SK-N-SH treated with all-trans-retinoic acid at 6 μM for 48 hours (cell line): ENCODE measurements at regions not wholly inside any gene's neighbourhood (a gene's known extent, or its start where the extent isn't known, plus 50 kb on each side); places are given as distances from the start of the nearest gene placed in this dataset.

Source experiments
- BACH2 ChIP-seq: fragments of 250-450 bp; sonication (Bioruptor Pico); IDR thresholded peaks from 2 replicates; pipeline ENCODE4 v1.9.0; 2021; ENCODE audit warnings: mild to moderate bottlenecking, borderline replicate concordance
- CREB5 ChIP-seq: fragments of 250-450 bp; sonication (Bioruptor Pico); IDR thresholded peaks from 2 replicates; pipeline ENCODE4 v1.5.1; 2020; ENCODE audit warnings: low read depth, mild to moderate bottlenecking, moderate library complexity
- CSDC2 ChIP-seq: fragments of 250-450 bp; sonication (Bioruptor Pico); IDR thresholded peaks from 2 replicates; pipeline ENCODE4 v1.5.0; 2020; ENCODE audit warnings: mild to moderate bottlenecking, moderate library complexity
- CSRNP3 ChIP-seq: fragments of 250-450 bp; sonication (Bioruptor Pico); IDR thresholded peaks from 2 replicates; pipeline ENCODE4 v1.5.1; 2021; ENCODE audit warnings: mild to moderate bottlenecking, moderate library complexity
- ISL1 ChIP-seq: fragments of 250-450 bp; sonication (Bioruptor Pico); IDR thresholded peaks from 2 replicates; pipeline ENCODE4 v2.1.2; 2022; ENCODE audit warnings: mild to moderate bottlenecking, moderate library complexity
- PATZ1 ChIP-seq: fragments of 250-450 bp; sonication (Bioruptor Pico); IDR thresholded peaks from 2 replicates; pipeline ENCODE4 v1.8.0; 2020; ENCODE audit warnings: mild to moderate bottlenecking, moderate library complexity, borderline replicate concordance
- PPARA ChIP-seq: fragments of 250-450 bp; sonication (Bioruptor Pico); IDR thresholded peaks from 2 replicates; pipeline ENCODE4 v1.5.0; 2020; ENCODE audit warnings: mild to moderate bottlenecking, borderline replicate concordance
- TCF4 ChIP-seq: fragments of 250-450 bp; sonication (Bioruptor Pico); IDR thresholded peaks from 2 replicates; pipeline ENCODE4 v1.8.0; 2021; ENCODE audit warnings: mild to moderate bottlenecking, moderate library complexity, borderline replicate concordance
- TSHZ2 ChIP-seq: fragments of 250-450 bp; sonication (Bioruptor Pico); IDR thresholded peaks from 2 replicates; pipeline ENCODE4 v1.5.0; 2020; ENCODE audit warnings: mild to moderate bottlenecking, moderate library complexity
- ZC3H10 ChIP-seq: fragments of 250-450 bp; sonication (Bioruptor Pico); IDR thresholded peaks from 2 replicates; pipeline ENCODE4 v1.5.1; 2021; ENCODE audit warnings: mild to moderate bottlenecking, moderate library complexity
- ZFP3 ChIP-seq: fragments of 250-450 bp; sonication (Bioruptor Pico); IDR thresholded peaks from 2 replicates; pipeline ENCODE4 v1.5.0; 2020; ENCODE audit warnings: mild to moderate bottlenecking, moderate library complexity
- ZNF565 ChIP-seq: fragments of 450-650 bp; formaldehyde crosslinking; conservative IDR thresholded peaks from 2 replicates; pipeline ENCODE4 v1.5.0; 2020; ENCODE audit warnings: low read depth, mild to moderate bottlenecking, moderate library complexity
- ZNF70 ChIP-seq: fragments of 450-650 bp; formaldehyde crosslinking; IDR thresholded peaks from 2 replicates; pipeline ENCODE4 v1.5.0; 2020; ENCODE audit warnings: mild to moderate bottlenecking, moderate library complexity
- ZNF8 ChIP-seq: fragments of 450-650 bp; formaldehyde crosslinking; IDR thresholded peaks from 2 replicates; pipeline ENCODE4 v1.5.0; 2020; ENCODE audit warnings: mild to moderate bottlenecking, moderate library complexity

- TF ChIP-seq CREB5 (CRISPR knock-in tag) (no peak), CSDC2 (CRISPR knock-in tag) (no peak), ZC3H10 (no peak), BACH2 (CRISPR knock-in tag) (no peak), CSRNP3 (CRISPR knock-in tag) (no peak), ZFP3 (CRISPR knock-in tag) (no peak), PATZ1 (CRISPR knock-in tag) (no peak), TSHZ2 (CRISPR knock-in tag) (no peak), ZNF70 (CRISPR knock-in tag) (no peak), ZNF565 (CRISPR knock-in tag) (no peak), ZNF8 (CRISPR knock-in tag) (no peak), TCF4 (CRISPR knock-in tag) (no peak), ISL1 (CRISPR knock-in tag) (no peak), PPARA (no peak)
These were observed 215.1 kb upstream of the ARRDC3 start for GRCh38 chr5:91598216-91598615.
